Breast epithelium (tissue), 3 donors: ENCODE measurements at regions not wholly inside any gene's neighbourhood (a gene's known extent, or its start where the extent isn't known, plus 50 kb on each side); places are given as distances from the start of the nearest gene placed in this dataset.

ENCODE experiments used
- CTCF ChIP-seq, 3 donors: fragments of 450-650 bp; IDR thresholded peaks; one replicate each; pipeline ENCODE4 v1.5.1; 2016 to 2017; ENCODE audit warnings: antibody characterized with exemption in 3 of 3, mild to moderate bottlenecking in 3 of 3, moderate library complexity in 3 of 3
- POLR2A ChIP-seq: fragments of 450-650 bp; IDR thresholded peaks from one replicate; pipeline ENCODE4 v1.6.1; 2016; ENCODE audit warnings: antibody characterized with exemption, mild to moderate bottlenecking, moderate library complexity

GRCh38 chr5:68555907-68556681, 340.5 kb downstream of the PIK3R1 start:
- no peak for TF ChIP-seq POLR2A
- TF ChIP-seq CTCF (IDR thresholded peaks at IDR 0.05), result no peak
